GM21619 (cell line): ENCODE measurements at regions not wholly inside any gene's neighbourhood (a gene's known extent, or its start where the extent isn't known, plus 50 kb on each side); places are given as distances from the start of the nearest gene placed in this dataset.

ENCODE experiments used
- ATAC-seq: cut with Tn5 transposase; IDR thresholded peaks from one replicate; pipeline ENCODE4 v1.9.1; 2021; ENCODE audit not compliant: unreplicated experiment

- no peak for ATAC-seq
These were observed 211.4 kb downstream of the GRIN2B start for GRCh38 chr12:13769966-13770365.

- ATAC-seq: no peak
These were observed 212.1 kb downstream of the GRIN2B start for GRCh38 chr12:13769273-13769672.

GRCh38 chr12:13764748-13765147 lies 216.7 kb downstream of the GRIN2B start:
- no peak for ATAC-seq

- ATAC-seq: no peak
These were observed 232.0 kb downstream of the GRIN2B start for GRCh38 chr12:13749389-13749788.

- no peak for ATAC-seq
These were observed 236.1 kb downstream of the GRIN2B start for GRCh38 chr12:13745111-13745860.

GRCh38 chr12:13744561-13744960 lies 236.8 kb downstream of the GRIN2B start:
- no peak for ATAC-seq

- ATAC-seq: no peak
These were observed 241.3 kb downstream of the GRIN2B start for GRCh38 chr12:13740149-13740545.

GRCh38 chr12:13735734-13736133 lies 245.7 kb downstream of the GRIN2B start:
- ATAC-seq: no peak

- no peak for ATAC-seq
These were observed 246.7 kb downstream of the GRIN2B start for GRCh38 chr12:13734584-13735152.

GRCh38 chr12:13727707-13728195 lies 253.7 kb downstream of the GRIN2B start:
- ATAC-seq: no peak

- no peak for ATAC-seq
These were observed 256.4 kb downstream of the GRIN2B start for GRCh38 chr12:13725049-13725448.

- ATAC-seq: no peak
These were observed 257.3 kb downstream of the GRIN2B start for GRCh38 chr12:13724136-13724535.

- ATAC-seq: no peak
These were observed 261.4 kb downstream of the GRIN2B start for GRCh38 chr12:13719986-13720385.

- no peak for ATAC-seq
These were observed 263.1 kb downstream of the GRIN2B start for GRCh38 chr12:13718271-13718670.

- no peak for ATAC-seq
These were observed 265.3 kb downstream of the GRIN2B start for GRCh38 chr12:13716119-13716518.

- no peak for ATAC-seq
These were observed 267.6 kb downstream of the GRIN2B start for GRCh38 chr12:13713556-13714410.

- no peak for ATAC-seq
These were observed 273.6 kb downstream of the GRIN2B start for GRCh38 chr12:13707829-13708228.

- no peak for ATAC-seq
These were observed 279.0 kb downstream of the GRIN2B start for GRCh38 chr12:13702381-13702780.

- no peak for ATAC-seq
These were observed 279.9 kb downstream of the GRIN2B start for GRCh38 chr12:13701502-13701901.

- ATAC-seq: no peak
These were observed 283.4 kb downstream of the GRIN2B start for GRCh38 chr12:13697973-13698372.

GRCh38 chr12:13695781-13696180 lies 285.6 kb downstream of the GRIN2B start:
- ATAC-seq: no peak

- ATAC-seq: no peak
These were observed 289.1 kb downstream of the GRIN2B start for GRCh38 chr12:13692332-13692731.
